Mammary epithelial cell (primary cell): ENCODE measurements at regions not wholly inside any gene's neighbourhood (a gene's known extent, or its start where the extent isn't known, plus 50 kb on each side); places are given as distances from the start of the nearest gene placed in this dataset.

Experiments
- CTCF ChIP-seq, 2 donors: IDR thresholded peaks in 1 of 2; conservative IDR thresholded peaks in 1 of 2; 2 replicates each; pipeline ENCODE4 v1.5.1; 2011 to 2012; ENCODE audit warnings: inconsistent platforms in 2 of 2, low read length in 2 of 2, mild to moderate bottlenecking in 2 of 2, control low read depth in 1 of 2, low read depth in 1 of 2; ENCODE audit not compliant: insufficient read depth in 1 of 2; ENCODE audit errors: extremely low read depth in 1 of 2
- EZH2 ChIP-seq: IDR thresholded peaks from 2 replicates; pipeline ENCODE4 v1.6.1; 2012; ENCODE audit warnings: low read length, inconsistent platforms, borderline replicate concordance

- TF ChIP-seq CTCF (conservative IDR thresholded peaks at IDR 0.05 in 1 of 2, IDR thresholded peaks at IDR 0.05 in 1 of 2; ENCODE audit: extremely low read depth in 1 of 2, insufficient read depth in 1 of 2, low read depth in 1 of 2, low read length in 2 of 2): no peak
- no peak for TF ChIP-seq EZH2
Observed at GRCh38 chr7:85290269-85290668, 103.4 kb upstream of the SEMA3D start.
